Activated naive CD4-positive, alpha-beta T cell treated with anti-CD3 and anti-CD28 coated beads, Interleukin-2, amount 10 ng/mL, durations not matched to agents 7 days and 5 days (primary cell): ENCODE measurements at regions not wholly inside any gene's neighbourhood (a gene's known extent, or its start where the extent isn't known, plus 50 kb on each side); places are given as distances from the start of the nearest gene placed in this dataset.

Experiments
- CTCF ChIA-PET: fragments of 350-600 bp; sonication (Branson Sonifier 250); formaldehyde crosslinking; loops from one replicate; lab custom pipeline; 2021; ENCODE audit warnings: antibody characterized with exemption; lab: Charles Lee
- DNase-seq: peaks from one replicate; pipeline ENCODE4 v3.0.0-alpha.2; 2020
- H3K27ac Mint-ChIP-seq: one replicate; pipeline ENCODE4 v1.8.0; 2021; ENCODE audit warnings: mild to moderate bottlenecking, moderate library complexity, mixed read lengths
- H3K27me3 Mint-ChIP-seq: one replicate; pipeline ENCODE4 v1.8.0; 2021; ENCODE audit warnings: mild to moderate bottlenecking, mixed read lengths
- H3K36me3 Mint-ChIP-seq: one replicate; pipeline ENCODE4 v1.8.0; 2021; ENCODE audit warnings: mixed read lengths
- H3K4me1 Mint-ChIP-seq: one replicate; pipeline ENCODE4 v1.8.0; 2021; ENCODE audit warnings: mixed read lengths
- H3K4me3 Mint-ChIP-seq: one replicate; pipeline ENCODE4 v1.8.0; 2021; ENCODE audit warnings: mild to moderate bottlenecking, moderate library complexity, mixed read lengths
- H3K9me3 Mint-ChIP-seq: one replicate; pipeline ENCODE4 v1.8.0; 2021; ENCODE audit warnings: mixed read lengths

- Mint-ChIP-seq H3K4me1 (no peaks in the 10 kb centered on the region), H3K27me3 (peaks cover 4% of the 10 kb centered on the region), H3K4me3 (no peak overlapping the region), H3K36me3 (no peaks in the 10 kb centered on the region), H3K9me3 (no peaks in the 10 kb centered on the region), H3K27ac (no peak overlapping the region)
- DNase-seq: no peak
- CTCF ChIA-PET: no interaction called here
Observed at GRCh38 chr1:111556325-111557037, 53.0 kb upstream of the ADORA3 start.

- DNase-seq: no peak
- CTCF ChIA-PET: no interaction called here
- no peak overlapping the region for H3K4me3 Mint-ChIP-seq
- no peaks in the 10 kb centered on the region for H3K4me1 Mint-ChIP-seq
- H3K36me3 Mint-ChIP-seq: no peaks in the 10 kb centered on the region
- no peaks in the 10 kb centered on the region for H3K9me3 Mint-ChIP-seq
- H3K27ac Mint-ChIP-seq: no peak overlapping the region
- peaks cover 4% of the 10 kb centered on the region for H3K27me3 Mint-ChIP-seq
Observed at GRCh38 chr1:111559736-111560279, 56.4 kb upstream of the ADORA3 start.

- H3K4me1 Mint-ChIP-seq: no peaks in the 10 kb centered on the region
- H3K27ac Mint-ChIP-seq: no peak overlapping the region
- peaks cover 4% of the 10 kb centered on the region for H3K27me3 Mint-ChIP-seq
- no peaks in the 10 kb centered on the region for H3K36me3 Mint-ChIP-seq
- H3K4me3 Mint-ChIP-seq: no peak overlapping the region
- CTCF ChIA-PET: interaction anchor here (1.0 kb wide), 1 partner anchor 34 kb away, joined by 3 read pairs; no protein-coding TSS in a partner anchor
- no peaks in the 10 kb centered on the region for H3K9me3 Mint-ChIP-seq
- no peak for DNase-seq
Observed at GRCh38 chr1:111561328-111561727, 57.9 kb upstream of the ADORA3 start.

GRCh38 chr1:111563619-111564018, 56.0 kb upstream of the RAP1A start:
- no peak for DNase-seq
- Mint-ChIP-seq H3K36me3 (no peaks in the 10 kb centered on the region), H3K4me3 (no peak overlapping the region), H3K27me3 (peaks cover 4% of the 10 kb centered on the region), H3K4me1 (no peaks in the 10 kb centered on the region), H3K27ac (no peak overlapping the region), H3K9me3 (no peaks in the 10 kb centered on the region)
- CTCF ChIA-PET: no interaction called here

- H3K4me3 Mint-ChIP-seq: no peak overlapping the region
- H3K27ac Mint-ChIP-seq: no peak overlapping the region
- H3K9me3 Mint-ChIP-seq: no peaks in the 10 kb centered on the region
- no peaks in the 10 kb centered on the region for H3K4me1 Mint-ChIP-seq
- DNase-seq: no peak
- CTCF ChIA-PET: no interaction called here
- no peaks in the 10 kb centered on the region for H3K36me3 Mint-ChIP-seq
- peaks cover 4% of the 10 kb centered on the region for H3K27me3 Mint-ChIP-seq
Observed at GRCh38 chr1:111565079-111565478, 54.5 kb upstream of the RAP1A start.

- no peak overlapping the region for H3K27ac Mint-ChIP-seq
- H3K9me3 Mint-ChIP-seq: no peaks in the 10 kb centered on the region
- H3K36me3 Mint-ChIP-seq: no peaks in the 10 kb centered on the region
- CTCF ChIA-PET: no interaction called here
- H3K4me1 Mint-ChIP-seq: no peaks in the 10 kb centered on the region
- H3K27me3 Mint-ChIP-seq: peaks cover 3% of the 10 kb centered on the region
- no peak overlapping the region for H3K4me3 Mint-ChIP-seq
- no peak for DNase-seq
Observed at GRCh38 chr1:111565968-111566367, 53.6 kb upstream of the RAP1A start.

- DNase-seq: no peak
- Mint-ChIP-seq H3K27me3 (peaks cover 7% of the 10 kb centered on the region), H3K36me3 (no peaks in the 10 kb centered on the region), H3K4me3 (no peak overlapping the region), H3K9me3 (no peaks in the 10 kb centered on the region), H3K4me1 (no peaks in the 10 kb centered on the region), H3K27ac (no peak overlapping the region)
- CTCF ChIA-PET: no interaction called here
Observed at GRCh38 chr1:111568160-111568647, 51.4 kb upstream of the RAP1A start.
